Gastroesophageal sphincter (tissue), 3 donors: ENCODE measurements at regions not wholly inside any gene's neighbourhood (a gene's known extent, or its start where the extent isn't known, plus 50 kb on each side); places are given as distances from the start of the nearest gene placed in this dataset.

Experiments used
- EP300 ChIP-seq: sonication (generic); formaldehyde crosslinking; IDR thresholded peaks from one replicate; pipeline ENCODE4 v1.6.1; 2017; ENCODE audit warnings: antibody characterized with exemption, mild to moderate bottlenecking
- POLR2A ChIP-seq, 2 donors: fragments of 450-650 bp; IDR thresholded peaks; one replicate each; pipeline ENCODE4 v1.6.1; 2017; ENCODE audit warnings: antibody characterized with exemption in 2 of 2, mild to moderate bottlenecking in 2 of 2, moderate library complexity in 1 of 2
- POLR2AphosphoS5 ChIP-seq: sonication (generic); formaldehyde crosslinking; IDR thresholded peaks from one replicate; pipeline ENCODE4 v1.6.1; 2017; ENCODE audit warnings: antibody characterized with exemption
- TF ChIP-seq, protein P1 (sequence below), 4 experiments: fragments of 200-600 bp in 2 of 4; fragments of 450-650 bp in 2 of 4; sonication (generic) in 1 of 4; IDR thresholded peaks; one replicate each; pipeline ENCODE4 v1.5.1; 2017 to 2019; ENCODE audit warnings: antibody characterized with exemption in 4 of 4, mild to moderate bottlenecking in 2 of 4, moderate library complexity in 2 of 4

DNA sequence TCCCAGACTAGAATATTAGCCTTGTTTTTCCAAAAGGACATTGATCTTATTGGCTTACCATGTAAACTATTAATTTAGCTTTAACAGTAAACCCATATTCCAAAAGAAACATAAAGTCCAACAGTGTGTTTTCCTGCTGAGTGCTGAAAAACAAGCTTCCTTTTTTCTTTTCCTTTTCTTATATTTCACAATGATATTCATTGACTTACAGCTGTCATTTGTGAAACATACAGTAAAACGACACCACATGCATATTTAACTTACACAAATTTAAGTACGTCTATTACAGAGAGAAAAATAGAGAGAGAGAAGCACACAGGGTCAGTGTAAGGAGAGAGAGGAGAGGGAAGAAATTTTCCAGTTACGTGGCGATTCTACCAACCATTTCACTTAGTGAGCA, 543.9 kb upstream of the JARID2 start:
- TF ChIP-seq, protein P1, sequence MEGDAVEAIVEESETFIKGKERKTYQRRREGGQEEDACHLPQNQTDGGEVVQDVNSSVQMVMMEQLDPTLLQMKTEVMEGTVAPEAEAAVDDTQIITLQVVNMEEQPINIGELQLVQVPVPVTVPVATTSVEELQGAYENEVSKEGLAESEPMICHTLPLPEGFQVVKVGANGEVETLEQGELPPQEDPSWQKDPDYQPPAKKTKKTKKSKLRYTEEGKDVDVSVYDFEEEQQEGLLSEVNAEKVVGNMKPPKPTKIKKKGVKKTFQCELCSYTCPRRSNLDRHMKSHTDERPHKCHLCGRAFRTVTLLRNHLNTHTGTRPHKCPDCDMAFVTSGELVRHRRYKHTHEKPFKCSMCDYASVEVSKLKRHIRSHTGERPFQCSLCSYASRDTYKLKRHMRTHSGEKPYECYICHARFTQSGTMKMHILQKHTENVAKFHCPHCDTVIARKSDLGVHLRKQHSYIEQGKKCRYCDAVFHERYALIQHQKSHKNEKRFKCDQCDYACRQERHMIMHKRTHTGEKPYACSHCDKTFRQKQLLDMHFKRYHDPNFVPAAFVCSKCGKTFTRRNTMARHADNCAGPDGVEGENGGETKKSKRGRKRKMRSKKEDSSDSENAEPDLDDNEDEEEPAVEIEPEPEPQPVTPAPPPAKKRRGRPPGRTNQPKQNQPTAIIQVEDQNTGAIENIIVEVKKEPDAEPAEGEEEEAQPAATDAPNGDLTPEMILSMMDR (IDR thresholded peaks at IDR 0.05), result no peak
- TF ChIP-seq POLR2AphosphoS5 (no peak), POLR2A (IDR thresholded peaks at IDR 0.05) (no peak), EP300 (no peak)
